Iris pigment epithelial cell (primary cell): ENCODE measurements at regions not wholly inside any gene's neighbourhood (a gene's known extent, or its start where the extent isn't known, plus 50 kb on each side); places are given as distances from the start of the nearest gene placed in this dataset.
A peak's percentile ranks its signal among the peaks of the same experiment; 100 is the strongest.
"Not testable (repeated sequence)": the region's sequence is repeated elsewhere in the genome, so short reads cannot be mapped to it uniquely, and the experiment has no call there.

Source experiments
- DNase-seq: peaks from one replicate; pipeline ENCODE4 v3.0.0-alpha.2; 2011; ENCODE audit warnings: low read depth

GRCh38 chr9:16052757-16053530 lies 500.1 kb downstream of the CCDC171 start:
- DNase-seq: no peak

GRCh38 chr9:16057541-16057940 lies 504.7 kb downstream of the CCDC171 start:
- DNase-seq: no peak

DNA sequence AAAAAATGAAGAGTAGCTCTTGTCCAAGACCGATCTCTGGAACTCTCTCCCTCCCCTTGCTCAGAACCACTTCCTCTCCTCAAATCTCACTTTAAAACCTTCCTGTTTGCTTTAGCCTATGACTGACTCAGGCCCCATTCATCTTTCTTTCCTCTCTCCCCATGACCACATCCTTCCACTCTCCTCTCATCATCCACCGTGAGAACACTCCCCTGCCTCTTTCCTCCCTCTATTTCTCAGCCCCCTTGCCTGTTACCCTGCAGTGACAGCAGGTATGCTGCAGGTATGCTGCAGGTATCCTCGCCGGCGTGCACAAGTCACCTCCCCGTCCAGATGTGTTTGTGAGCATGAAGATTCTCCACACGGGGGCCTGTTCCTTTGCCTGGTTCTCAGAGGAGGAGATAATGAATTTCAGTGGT lies 505.3 kb downstream of the CCDC171 start:
- DNase-seq: peak; percentile 86

GRCh38 chr9:16060436-16061129 lies 507.7 kb downstream of the CCDC171 start:
- no peak for DNase-seq

DNA sequence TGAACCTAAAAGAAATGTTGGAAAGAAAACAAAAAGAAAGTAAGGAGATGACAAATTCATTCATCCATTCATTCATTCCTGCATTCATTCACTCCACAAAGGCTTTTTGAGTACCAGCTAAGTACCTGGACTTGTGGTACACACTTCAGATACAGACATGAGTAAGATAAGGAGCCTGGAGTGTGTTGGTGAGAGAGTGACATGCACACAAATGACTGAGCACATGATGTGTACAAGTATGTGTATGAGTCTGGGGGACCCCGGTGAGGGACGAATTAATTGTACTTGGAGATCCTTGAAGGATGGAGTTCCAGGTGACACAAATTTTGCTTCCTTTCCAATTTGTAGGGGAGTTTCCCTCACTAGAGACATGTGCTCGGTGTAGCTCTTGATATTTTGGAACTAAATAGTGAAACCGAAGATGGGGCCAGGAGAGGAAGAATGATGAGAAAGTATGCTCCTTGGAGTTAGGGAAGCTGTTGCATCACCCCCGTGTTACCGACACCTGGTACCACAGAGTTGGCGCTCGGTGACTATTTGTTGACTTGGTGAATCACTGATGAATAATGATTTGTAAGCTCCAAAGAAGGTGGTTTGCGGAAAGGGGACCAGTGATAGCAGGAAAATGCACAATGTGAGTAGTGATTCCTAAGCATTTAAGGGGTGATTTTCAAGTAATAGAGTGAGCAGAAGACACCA lies 509.8 kb downstream of the CCDC171 start:
- peak; percentile 98 for DNase-seq

GRCh38 chr9:16063241-16063591 lies 510.4 kb downstream of the CCDC171 start:
- no peak for DNase-seq

- no peak for DNase-seq
These were observed 511.9 kb downstream of the CCDC171 start for GRCh38 chr9:16064771-16065170.

DNA sequence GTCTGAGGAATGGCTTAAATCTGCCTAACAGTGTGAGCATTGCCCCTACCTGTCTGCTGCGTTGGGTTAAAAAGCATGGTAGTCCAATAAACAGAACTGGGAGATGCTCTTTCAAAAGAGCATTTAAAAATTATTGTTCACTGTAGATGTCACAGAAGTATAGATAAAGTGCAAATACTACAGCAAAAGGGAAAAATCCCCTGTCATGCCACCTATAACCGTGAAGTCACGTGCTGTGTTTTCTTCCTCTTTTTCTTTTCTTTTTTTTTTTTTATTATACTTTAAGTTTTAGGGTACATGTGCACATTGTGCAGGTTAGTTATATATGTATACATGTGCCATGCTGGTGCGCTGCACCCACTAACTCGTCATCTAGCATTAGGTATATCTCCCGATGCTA lies 513.4 kb downstream of the CCDC171 start:
- not testable (repeated sequence) for DNase-seq

- peak; percentile 87 for DNase-seq
These were observed 515.6 kb downstream of the CCDC171 start for GRCh38 chr9:16068476-16068875.

- no peak for DNase-seq
These were observed 516.4 kb downstream of the CCDC171 start for GRCh38 chr9:16069249-16069648.

DNA sequence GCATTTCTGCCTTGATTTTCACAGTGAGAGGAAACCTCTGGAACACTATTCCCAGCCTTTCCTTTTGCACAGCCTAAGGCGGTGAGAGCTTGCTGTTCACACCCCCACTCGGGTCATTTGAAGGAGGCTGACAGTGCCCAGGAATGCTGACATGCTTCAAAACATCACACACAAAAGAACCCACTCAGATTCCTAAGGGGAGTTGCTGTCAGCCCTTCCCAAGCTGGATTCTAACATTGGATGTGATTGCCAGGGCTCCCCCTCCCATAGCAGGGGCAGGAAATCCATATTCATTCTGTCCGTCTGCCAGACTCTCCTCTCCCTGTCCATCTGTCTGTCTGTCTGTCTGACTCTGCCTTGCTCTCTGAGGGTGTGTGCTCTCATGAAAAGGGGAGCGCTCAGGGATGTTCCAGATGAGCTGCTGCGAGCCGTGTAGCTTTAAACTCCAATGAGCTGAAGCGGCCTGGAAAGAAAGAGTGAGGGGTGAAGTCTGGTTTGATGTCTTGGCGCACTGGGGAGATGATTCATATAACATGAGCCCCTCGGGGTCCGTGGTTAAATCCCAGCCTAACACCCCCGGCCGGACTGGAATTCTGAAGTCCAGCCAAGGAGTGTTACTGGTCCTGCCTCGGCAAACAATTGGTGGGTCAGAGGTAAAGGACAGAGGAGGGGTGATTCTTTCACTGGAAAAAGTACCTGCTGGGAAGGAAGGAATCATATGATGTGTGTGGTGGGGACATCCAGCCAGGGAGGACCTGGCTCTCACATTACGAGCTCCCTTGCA lies 517.0 kb downstream of the CCDC171 start:
- peak; percentile 55 for DNase-seq

DNA sequence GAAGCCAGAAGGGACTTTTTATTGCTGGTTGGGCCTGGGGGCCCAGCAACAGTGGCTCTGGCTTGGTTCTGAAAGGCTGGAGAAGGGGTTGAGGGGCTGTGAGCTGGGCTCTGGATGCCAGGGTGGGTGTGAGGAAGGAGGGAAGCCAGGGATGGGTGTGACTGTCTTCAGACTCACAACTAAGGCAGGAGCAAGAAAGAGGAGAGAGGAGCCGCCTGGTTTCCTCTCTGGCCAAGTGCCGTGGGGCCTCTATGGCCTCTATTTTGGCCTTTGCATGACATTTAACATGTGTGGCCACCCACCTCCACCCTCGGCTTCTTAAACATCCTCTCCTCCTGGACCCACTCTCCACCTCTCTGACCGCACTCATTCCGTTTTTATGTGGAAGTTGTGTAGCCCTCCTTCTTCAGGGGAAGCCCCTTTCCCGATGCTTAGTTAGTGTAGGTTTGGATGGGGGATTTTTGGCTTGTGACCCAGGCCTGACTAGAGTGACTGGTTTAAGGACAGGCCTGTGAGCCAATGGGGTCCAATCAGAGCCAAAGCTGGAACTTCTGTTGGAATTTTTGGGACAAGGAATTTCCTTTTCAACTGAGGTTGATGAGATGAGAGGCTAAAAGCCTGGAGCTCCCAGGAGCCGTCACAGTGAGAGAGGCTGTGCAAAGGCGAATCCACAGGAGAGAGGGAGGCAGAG lies 517.8 kb downstream of the CCDC171 start:
- DNase-seq: no peak

DNA sequence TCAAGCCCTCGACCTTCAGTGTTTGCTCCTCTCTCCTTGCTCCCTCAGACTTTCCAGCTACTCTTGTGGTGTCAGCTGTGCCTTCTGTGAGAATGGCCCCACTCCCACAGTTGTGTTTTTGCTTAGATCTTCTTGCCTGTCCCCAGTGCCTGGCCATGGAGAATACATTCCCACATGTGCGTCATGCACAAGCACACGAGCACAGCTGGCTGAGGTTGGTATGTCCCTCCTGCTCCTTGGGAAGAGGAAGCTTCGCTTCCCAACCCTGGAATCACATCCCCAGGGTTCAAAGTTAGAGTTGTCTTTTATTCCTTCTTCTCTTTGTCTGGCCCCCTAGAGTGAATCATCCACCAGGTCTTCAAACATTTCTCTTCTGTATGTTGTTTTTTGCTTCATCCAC lies 518.6 kb downstream of the CCDC171 start:
- no peak for DNase-seq

DNA sequence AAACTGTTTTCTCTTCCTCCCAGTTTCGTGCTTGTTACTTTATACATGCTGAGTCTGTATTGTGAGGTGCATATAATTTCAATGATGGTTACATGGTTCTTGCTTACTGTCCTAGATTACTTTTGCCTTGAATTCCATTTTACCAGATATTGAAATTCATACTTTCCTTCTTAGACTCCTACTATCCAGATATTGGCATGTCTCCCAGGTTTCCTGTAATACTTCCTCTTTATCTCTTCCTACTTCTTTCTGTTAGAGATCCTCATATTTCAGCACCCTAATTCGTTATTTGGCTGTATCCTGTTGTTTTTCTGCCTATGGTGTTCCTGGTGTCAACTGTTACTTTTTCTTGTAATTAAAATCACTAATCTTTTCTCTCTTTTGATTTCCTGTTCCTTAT lies 522.1 kb downstream of the CCDC171 start:
- DNase-seq: peak; percentile 59

DNA sequence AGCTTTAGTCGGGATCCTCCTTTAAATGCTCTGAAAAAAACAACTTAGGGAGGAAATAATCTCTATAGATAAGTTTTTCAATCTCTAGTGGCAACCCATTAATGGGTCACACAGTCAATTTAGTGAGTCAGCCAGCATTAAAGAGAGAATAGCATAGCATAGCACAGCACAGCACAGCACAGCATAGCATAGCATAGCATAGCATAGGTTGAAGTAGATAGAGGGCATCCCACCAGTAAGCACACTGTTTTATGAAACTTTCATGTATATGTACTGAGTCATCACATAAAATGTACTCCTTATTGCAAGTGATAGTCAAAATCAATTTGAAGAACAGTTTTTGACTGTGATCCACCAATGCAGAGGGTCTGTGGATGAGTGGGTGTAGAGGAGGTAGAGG lies 522.9 kb downstream of the CCDC171 start:
- DNase-seq: peak; percentile 30

DNA sequence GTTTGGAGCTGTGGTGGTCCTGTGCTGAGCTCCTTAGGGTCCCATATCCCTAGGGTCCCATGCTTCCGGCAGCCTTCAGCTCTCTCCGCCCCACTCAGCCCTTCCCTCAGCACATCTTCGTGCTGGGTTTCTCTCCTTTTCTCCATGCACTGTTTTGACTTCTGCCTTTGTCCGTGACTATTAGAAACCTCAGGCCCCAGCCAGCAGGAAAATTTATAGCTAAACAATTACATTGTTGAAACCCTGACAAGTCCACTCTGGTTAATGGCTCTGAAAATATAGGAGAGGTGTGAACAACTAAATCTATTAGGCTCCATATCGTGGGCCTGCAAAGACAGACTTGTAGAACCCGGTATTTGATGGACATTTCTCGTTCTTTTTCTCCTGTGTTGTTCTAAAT lies 523.7 kb downstream of the CCDC171 start:
- DNase-seq: no peak

DNA sequence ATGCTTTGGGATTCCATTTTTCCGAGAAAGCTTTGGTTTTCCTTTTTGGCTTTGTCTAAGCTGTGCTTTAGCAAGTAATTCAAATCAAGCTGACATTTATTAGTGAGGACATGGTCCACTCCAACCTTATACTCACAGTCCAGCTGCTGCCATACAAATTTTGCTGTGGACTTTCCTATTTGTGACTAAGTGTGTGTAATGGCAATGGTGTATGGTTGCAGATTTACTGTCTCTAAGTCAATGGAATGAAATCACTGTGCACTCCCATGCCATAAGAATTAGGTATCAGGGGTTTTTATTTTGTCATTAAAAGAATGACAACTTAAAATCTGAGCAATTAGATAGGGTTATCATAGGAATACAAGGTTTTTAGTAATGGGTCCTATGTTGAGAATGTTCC lies 530.0 kb downstream of the CCDC171 start:
- DNase-seq: no peak

DNA sequence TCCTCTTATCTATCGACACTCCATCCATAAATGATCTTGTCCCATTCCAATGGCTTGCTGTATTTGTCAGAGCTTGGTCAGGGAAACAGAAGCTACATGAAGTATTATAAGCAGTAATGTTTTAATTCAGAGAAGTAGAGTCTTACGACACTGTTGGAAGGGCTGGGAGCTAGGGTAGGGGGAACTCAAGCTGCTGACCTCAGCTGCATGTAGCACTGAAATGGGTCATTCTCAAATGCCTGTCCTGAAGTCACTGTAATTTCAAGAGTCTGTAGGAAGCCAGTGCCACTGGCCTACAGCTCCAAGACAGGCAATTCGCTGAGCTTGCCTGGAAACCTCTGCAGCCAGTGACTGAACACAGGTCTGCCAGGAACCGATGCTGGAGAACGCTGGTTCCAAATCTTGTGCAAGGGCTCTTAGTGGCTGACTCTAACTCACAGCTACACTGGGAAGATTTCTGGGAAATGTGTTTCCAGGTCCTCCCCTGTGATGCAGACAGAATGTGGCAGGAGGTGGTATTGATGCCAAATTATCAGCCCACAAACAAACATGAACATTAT lies 532.4 kb downstream of the CCDC171 start:
- no peak for DNase-seq

DNA sequence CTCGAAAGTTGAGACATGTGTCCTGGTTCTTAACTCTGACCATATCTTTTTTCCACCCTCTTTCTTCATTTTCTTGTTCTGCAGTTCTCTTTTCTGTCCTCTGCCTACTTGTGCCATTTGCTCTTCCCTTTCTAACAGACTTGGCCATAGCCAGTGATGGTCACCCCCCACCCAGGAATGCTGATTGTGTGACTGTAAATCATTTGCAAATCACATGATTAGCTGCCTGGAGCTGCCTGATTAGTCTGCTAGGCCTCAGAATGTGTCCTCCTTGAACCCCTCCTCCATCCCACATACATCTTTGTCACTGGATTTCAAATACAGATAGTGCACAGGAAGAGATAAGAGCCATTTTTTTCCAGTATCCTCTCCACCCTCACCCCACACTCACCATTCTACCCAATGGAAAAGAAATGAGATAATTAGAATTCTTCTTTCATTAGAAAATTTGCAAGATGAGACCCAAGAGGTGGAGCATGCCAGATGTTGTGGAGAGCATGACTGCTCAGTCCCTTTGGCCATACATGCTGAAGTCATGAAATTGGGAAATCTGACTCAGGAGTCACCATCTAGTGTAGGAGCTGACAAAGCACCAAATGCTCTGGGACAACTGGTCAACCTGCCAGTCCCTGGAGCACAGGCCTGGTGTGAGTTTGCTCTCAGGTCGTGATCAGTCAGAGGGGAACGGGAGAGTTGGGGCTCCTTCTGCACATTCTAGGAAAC lies 538.2 kb downstream of the CCDC171 start:
- no peak for DNase-seq
